ENCODE measurements at regions not wholly inside any gene's neighbourhood (a gene's known extent, or its start where the extent isn't known, plus 50 kb on each side); places are given as distances from the start of the nearest gene placed in this dataset.

DNA sequence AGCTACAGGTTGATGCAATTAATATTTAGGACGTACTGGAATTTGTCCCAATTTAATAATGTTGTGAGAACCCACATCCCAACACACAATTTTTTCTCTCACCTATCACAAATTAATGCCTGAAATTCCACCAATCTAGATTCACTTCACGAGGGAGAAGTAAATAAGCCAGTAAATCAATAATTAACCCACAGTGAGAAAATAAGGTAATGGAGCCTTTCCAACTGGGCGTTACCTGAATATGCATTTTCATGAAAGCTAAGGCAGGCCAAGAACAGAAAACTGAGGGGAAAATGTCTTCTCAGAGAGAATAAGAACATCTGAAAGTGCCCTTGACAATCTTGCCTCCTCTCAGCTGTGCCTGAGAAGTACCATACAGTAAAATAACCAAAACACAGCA, 240.8 kb upstream of the NR5A2 start:
- Histone ChIP-seq H3K79me2 (ENCODE audit: insufficient read depth, low read length) (no peaks in the 10 kb centered on the region), H3K9me3 (ENCODE audit: insufficient read depth, low read length, severe bottlenecking) (no peaks in the 10 kb centered on the region), H3K27me3 (ENCODE audit: insufficient read depth, low read length, poor library complexity) (peaks cover 4% of the 10 kb centered on the region), H3K36me3 (ENCODE audit: insufficient read depth, low read length) (no peaks in the 10 kb centered on the region), H4K20me1 (ENCODE audit: insufficient read depth, low read length) (no peaks in the 10 kb centered on the region), H3K4me1 (ENCODE audit: insufficient read depth, low read length) (no peaks in the 10 kb centered on the region), H3K4me3 (ENCODE audit: low read depth in 1 of 2, low read length in 2 of 2) (no peak overlapping the region), H3K4me2 (ENCODE audit: insufficient read depth, low read length) (no peak overlapping the region), H2AFZ (ENCODE audit: low read depth, low read length) (no peak overlapping the region), H3K27ac (ENCODE audit: low read length) (no peak overlapping the region), H3K9ac (ENCODE audit: low read depth, low read length) (no peak overlapping the region)
- no peak for DNase-seq
- TF ChIP-seq CTCF (IDR thresholded peaks at IDR 0.05; ENCODE audit: borderline replicate concordance, extremely low read depth, low read length, poor library complexity, severe bottlenecking) (no peak), EZH2 (IDR thresholded peaks at IDR 0.05; ENCODE audit: borderline replicate concordance, low read depth, low read length, severe bottlenecking) (no peak)
- ATAC-seq (ENCODE audit: insufficient read depth, low read depth): no peak

- H3K9me3 ChIP-seq (ENCODE audit: insufficient read depth, low read length, severe bottlenecking): no peaks in the 10 kb centered on the region
- no peak overlapping the region for H3K27ac ChIP-seq (ENCODE audit: low read length)
- no peak overlapping the region for H3K9ac ChIP-seq (ENCODE audit: low read depth, low read length)
- H2AFZ ChIP-seq (ENCODE audit: low read depth, low read length): no peak overlapping the region
- peaks cover 15% of the 10 kb centered on the region for H3K27me3 ChIP-seq (ENCODE audit: insufficient read depth, low read length, poor library complexity)
- H3K4me3 ChIP-seq (ENCODE audit: low read depth in 1 of 2, low read length in 2 of 2): no peak overlapping the region
- no peaks in the 10 kb centered on the region for H3K79me2 ChIP-seq (ENCODE audit: insufficient read depth, low read length)
- no peak for ATAC-seq (ENCODE audit: insufficient read depth, low read depth)
- no peak for TF ChIP-seq EZH2 (IDR thresholded peaks at IDR 0.05; ENCODE audit: borderline replicate concordance, low read depth, low read length, severe bottlenecking)
- TF ChIP-seq CTCF (IDR thresholded peaks at IDR 0.05; ENCODE audit: borderline replicate concordance, extremely low read depth, low read length, poor library complexity, severe bottlenecking): no peak
- DNase-seq: no peak
- H3K36me3 ChIP-seq (ENCODE audit: insufficient read depth, low read length): no peaks in the 10 kb centered on the region
- no peak overlapping the region for H3K4me2 ChIP-seq (ENCODE audit: insufficient read depth, low read length)
- H4K20me1 ChIP-seq (ENCODE audit: insufficient read depth, low read length): no peaks in the 10 kb centered on the region
- H3K4me1 ChIP-seq (ENCODE audit: insufficient read depth, low read length): no peaks in the 10 kb centered on the region
Observed at GRCh38 chr1:199789141-199789540, 238.4 kb upstream of the NR5A2 start.

DNA sequence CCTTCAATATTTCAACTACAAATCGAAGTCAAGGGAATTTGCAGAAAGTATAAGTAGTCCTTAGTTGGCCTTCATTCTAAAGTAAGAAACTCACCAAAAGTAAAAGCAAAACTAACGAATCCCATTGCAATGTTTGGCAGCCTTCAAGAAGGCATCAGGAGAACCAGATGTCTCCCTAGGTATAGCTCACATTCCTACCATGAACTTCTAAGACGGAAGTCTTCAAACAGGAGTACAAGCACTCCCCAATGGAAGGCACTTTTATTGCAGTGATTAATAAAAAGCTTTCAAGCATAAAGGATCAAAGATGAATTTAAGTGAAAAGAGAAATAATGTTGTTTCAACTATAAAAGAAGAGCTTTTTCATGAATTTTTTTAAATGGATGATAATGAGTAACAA, 236.0 kb upstream of the NR5A2 start:
- Histone ChIP-seq H3K4me2 (ENCODE audit: insufficient read depth, low read length) (no peak overlapping the region), H3K9me3 (ENCODE audit: insufficient read depth, low read length, severe bottlenecking) (no peaks in the 10 kb centered on the region)
- no peak for DNase-seq

More for the DNA sequence above, 236.0 kb upstream of the NR5A2 start:
- H3K4me1 ChIP-seq (ENCODE audit: insufficient read depth, low read length): no peaks in the 10 kb centered on the region
- no peak for ATAC-seq (ENCODE audit: insufficient read depth, low read depth)
- no peaks in the 10 kb centered on the region for H4K20me1 ChIP-seq (ENCODE audit: insufficient read depth, low read length)
- H3K4me3 ChIP-seq (ENCODE audit: low read depth in 1 of 2, low read length in 2 of 2): no peak overlapping the region
- no peaks in the 10 kb centered on the region for H3K36me3 ChIP-seq (ENCODE audit: insufficient read depth, low read length)
- H3K27ac ChIP-seq (ENCODE audit: low read length): no peak overlapping the region
- TF ChIP-seq EZH2 (IDR thresholded peaks at IDR 0.05; ENCODE audit: borderline replicate concordance, low read depth, low read length, severe bottlenecking): no peak
- TF ChIP-seq CTCF (IDR thresholded peaks at IDR 0.05; ENCODE audit: borderline replicate concordance, extremely low read depth, low read length, poor library complexity, severe bottlenecking): no peak
- H2AFZ ChIP-seq (ENCODE audit: low read depth, low read length): no peak overlapping the region
- H3K79me2 ChIP-seq (ENCODE audit: insufficient read depth, low read length): no peaks in the 10 kb centered on the region
- H3K27me3 ChIP-seq (ENCODE audit: insufficient read depth, low read length, poor library complexity): peaks cover 15% of the 10 kb centered on the region
- H3K9ac ChIP-seq (ENCODE audit: low read depth, low read length): no peak overlapping the region

Measured in DND-41 (cell line).